ENCODE measurements at regions not wholly inside any gene's neighbourhood (a gene's known extent, or its start where the extent isn't known, plus 50 kb on each side); places are given as distances from the start of the nearest gene placed in this dataset.

DNA sequence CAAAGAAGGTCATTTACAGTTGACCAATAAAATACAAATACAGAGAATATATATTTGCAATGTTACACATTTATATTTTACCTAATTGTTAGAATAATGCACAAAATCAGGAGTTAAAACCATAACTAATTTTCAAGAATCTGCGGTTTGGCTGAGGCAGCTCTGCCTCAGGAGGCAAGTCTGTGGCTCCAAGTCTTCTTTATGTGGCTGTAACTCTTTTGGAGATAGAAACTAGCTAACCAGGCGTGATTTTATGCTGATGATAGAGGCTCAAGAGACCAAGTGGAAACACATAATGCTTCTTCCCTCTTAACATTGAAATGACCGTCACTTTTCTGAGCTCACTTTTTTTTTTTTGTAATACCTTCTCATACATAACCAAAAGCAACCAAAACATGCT, 744.7 kb upstream of the CXADR start:
- TF ChIP-seq EZH2 (IDR thresholded peaks at IDR 0.05) (no peak), POLR2AphosphoS5 (IDR thresholded peaks at IDR 0.05; ENCODE audit: borderline replicate concordance, low read depth, low read length) (no peak; the same call in 1 of the 2 replicates)

Data from SK-N-MC (cell line).